Endothelial cell of umbilical vein (primary cell): ENCODE measurements at regions not wholly inside any gene's neighbourhood (a gene's known extent, or its start where the extent isn't known, plus 50 kb on each side); places are given as distances from the start of the nearest gene placed in this dataset.

Experiments
- BruUV-seq: library from RNA; stranded (reverse); fragments of 400-500 nt; replicated peaks from 2 replicates; lab custom pipeline; 2021; lab: Mats Ljungman, UMichigan
- CTCF ChIA-PET: fragments of 300-600, 350-600 bp; sonication (Branson Sonifier 250); formaldehyde crosslinking; loops from one replicate; lab custom pipeline; 2021; ENCODE audit warnings: antibody characterized with exemption, inconsistent platforms; lab: Charles Lee
- POLR2A ChIA-PET: fragments of 300-600, 350-600 bp; sonication (Branson Sonifier 250); formaldehyde crosslinking; loops from one replicate; lab custom pipeline; 2021; ENCODE audit warnings: antibody characterized with exemption, inconsistent platforms; lab: Charles Lee
- DNase-seq: peaks from one replicate; pipeline ENCODE4 v3.0.0-alpha.2; 2011; ENCODE audit warnings: low read depth, low spot score
- FAIRE-seq: peaks from 2 replicates; lab custom pipeline; 2011; peaks lifted over from hg19 to GRCh38; lab: Jason Lieb, UNC
- H2AFZ ChIP-seq: 2 replicates; pipeline ENCODE4 v1.6.0; 2012; ENCODE audit warnings: low read depth, low read length, control low read depth, inconsistent platforms
- H3K27ac ChIP-seq: 2 replicates; pipeline ENCODE4 v1.5.1; 2011; ENCODE audit warnings: low read depth, mild to moderate bottlenecking, control low read depth, low read length, moderate library complexity; ENCODE audit not compliant: insufficient read depth
- H3K27me3 ChIP-seq, 2 experiments: 2 replicates each; pipeline versions ENCODE4 v1.6.0 to v1.6.1; 2011; ENCODE audit warnings: low read length in 2 of 2, mixed read lengths in 1 of 2; ENCODE audit not compliant: control insufficient read depth in 2 of 2, insufficient read depth in 2 of 2
- H3K36me3 ChIP-seq, 2 experiments: 2 replicates in 1 of 2; 3 replicates in 1 of 2; pipeline ENCODE4 v1.5.1; 2011; ENCODE audit warnings: low read length in 2 of 2, mild to moderate bottlenecking in 1 of 2, moderate library complexity in 1 of 2; ENCODE audit not compliant: control insufficient read depth in 2 of 2, insufficient read depth in 2 of 2; ENCODE audit errors: extremely low read depth in 1 of 2
- H3K4me1 ChIP-seq: 3 replicates; pipeline ENCODE4 v1.5.1; 2011; ENCODE audit warnings: mild to moderate bottlenecking, low read length; ENCODE audit not compliant: control insufficient read depth, insufficient read depth; ENCODE audit errors: extremely low read depth
- H3K4me2 ChIP-seq: 2 replicates; pipeline ENCODE4 v1.6.1; 2011; ENCODE audit warnings: low read length, control low read depth, mixed read lengths; ENCODE audit not compliant: insufficient read depth
- H3K4me3 ChIP-seq, 3 experiments: fragments of 200-600 bp in 1 of 3; sonication (generic), shearing (Covaris generic) in 1 of 3; replicated peaks in 1 of 3; 2 replicates each; pipeline ENCODE4 v1.5.1; 2011 to 2016; ENCODE audit warnings: control low read depth in 3 of 3, low read length in 3 of 3, mild to moderate bottlenecking in 2 of 3, inconsistent platforms in 1 of 3, low read depth in 1 of 3, moderate library complexity in 1 of 3; ENCODE audit not compliant: insufficient read depth in 1 of 3
- H3K79me2 ChIP-seq: 2 replicates; pipeline ENCODE4 v1.6.0; 2012; ENCODE audit warnings: low read length, inconsistent platforms; ENCODE audit not compliant: control insufficient read depth, insufficient read depth
- H3K9ac ChIP-seq: replicated peaks from 2 replicates; pipeline ENCODE3; 2011; ENCODE audit warnings: low read length, control low read depth; ENCODE audit not compliant: insufficient read depth; ENCODE audit errors: extremely low read depth
- H3K9me1 ChIP-seq: replicated peaks from 3 replicates; pipeline ENCODE4 v1.6.0; 2011; ENCODE audit warnings: mild to moderate bottlenecking, low read length; ENCODE audit not compliant: control insufficient read depth, insufficient read depth; ENCODE audit errors: extremely low read depth
- H3K9me3 ChIP-seq: replicated peaks from 2 replicates; pipeline ENCODE4 v1.5.1; 2012; ENCODE audit warnings: low read length, inconsistent platforms; ENCODE audit not compliant: control insufficient read depth, insufficient read depth
- H4K20me1 ChIP-seq: replicated peaks from 2 replicates; pipeline ENCODE3; 2011; ENCODE audit warnings: mild to moderate bottlenecking, low read length; ENCODE audit not compliant: control insufficient read depth, insufficient read depth; ENCODE audit errors: extremely low read depth
- CTCF ChIP-seq, 2 donors: IDR thresholded peaks; 1 replicate in 1 of 2; 2 replicates in 1 of 2; pipeline ENCODE4 v1.5.1; 2011; ENCODE audit warnings: low read length in 2 of 2, mild to moderate bottlenecking in 2 of 2, moderate library complexity in 2 of 2, control low read depth in 1 of 2, inconsistent platforms in 1 of 2, low read depth in 1 of 2; ENCODE audit not compliant: insufficient read depth in 1 of 2; ENCODE audit errors: extremely low read depth in 1 of 2
- EZH2 ChIP-seq: IDR thresholded peaks from 2 replicates; pipeline ENCODE4 v1.6.1; 2012; ENCODE audit warnings: borderline replicate concordance, low read depth, mild to moderate bottlenecking, moderate library complexity, low read length, inconsistent platforms; ENCODE audit not compliant: severe bottlenecking
- FOS ChIP-seq: IDR thresholded peaks from 2 replicates; pipeline ENCODE4 v1.6.1; 2011; ENCODE audit warnings: mild to moderate bottlenecking, low read length, moderate library complexity, borderline replicate concordance; ENCODE audit not compliant: insufficient read depth
- GATA2 ChIP-seq: IDR thresholded peaks from 2 replicates; pipeline ENCODE4 v1.7.0; 2011; ENCODE audit warnings: low read depth, mild to moderate bottlenecking, moderate library complexity, mixed read lengths, low read length; ENCODE audit not compliant: insufficient read length, insufficient read depth
- JUN ChIP-seq: IDR thresholded peaks from 2 replicates; pipeline ENCODE4 v1.6.1; 2011; ENCODE audit warnings: borderline replicate concordance, low read depth; ENCODE audit not compliant: insufficient read length, insufficient read depth
- MAX ChIP-seq: IDR thresholded peaks from 2 replicates; pipeline ENCODE4 v1.6.1; 2011; ENCODE audit not compliant: insufficient read depth, insufficient read length
- MYC ChIP-seq: IDR thresholded peaks from one replicate; pipeline ENCODE4 v1.6.1; 2011; ENCODE audit warnings: mild to moderate bottlenecking, low read depth, low read length
- POLR2A ChIP-seq: IDR thresholded peaks from 2 replicates; pipeline ENCODE4 v1.6.1; 2012; ENCODE audit warnings: low read depth, mild to moderate bottlenecking, control low read depth, low read length
- POLR2AphosphoS5 ChIP-seq: IDR thresholded peaks from 2 replicates; pipeline ENCODE4 v1.6.1; 2012; ENCODE audit warnings: low read depth, mild to moderate bottlenecking, control low read depth, low read length, moderate library complexity; ENCODE audit not compliant: insufficient read depth
- dilution Hi-C: fragments of 300-500 bp; cut with MboI; formaldehyde crosslinking; loops from one replicate; pipeline ENCODE4 v1.15.0; 2019; ENCODE audit warnings: low sequenced_read_pairs; ENCODE audit not compliant: extremely low pct_ligation_motif_present
- intact Hi-C: fragments of 100-400 bp; cut with micrococcal nuclease; formaldehyde crosslinking; loops from one replicate; pipeline ENCODE4 v1.10.0; 2022

GRCh38 chr2:7931808-7932207, 750.0 kb upstream of the ID2 start:
- Histone ChIP-seq H4K20me1 (no peaks in the 10 kb centered on the region), H3K79me2 (no peaks in the 10 kb centered on the region), H3K27me3 (no peaks in the 10 kb centered on the region), H3K9me1 (no peaks in the 10 kb centered on the region), H3K4me3 (no peak overlapping the region), H3K9me3 (peaks cover 5% of the 10 kb centered on the region), H3K36me3 (no peaks in the 10 kb centered on the region), H3K9ac (no peak overlapping the region), H2AFZ (no peak overlapping the region), H3K4me2 (no peak overlapping the region), H3K4me1 (no peaks in the 10 kb centered on the region), H3K27ac (no peak overlapping the region)
- CTCF ChIA-PET, result no interaction called here
- no peak for TF ChIP-seq GATA2
- no peak for TF ChIP-seq POLR2A
- TF ChIP-seq EZH2, result no peak
- TF ChIP-seq MYC, result no peak
- TF ChIP-seq CTCF (IDR thresholded peaks at IDR 0.05; ENCODE audit: extremely low read depth in 1 of 2, insufficient read depth in 1 of 2, low read depth in 1 of 2, low read length in 2 of 2), result no peak
- no peak for TF ChIP-seq FOS
- no peak for TF ChIP-seq JUN
- TF ChIP-seq MAX, result no peak
- TF ChIP-seq POLR2AphosphoS5, result no peak
- no TSS peak for BruUV-seq
- DNase-seq (no peak), FAIRE-seq (no peak)
- intact Hi-C loops (no loop called here), dilution Hi-C loops (no loop called here)
- POLR2A ChIA-PET, result no interaction called here
